Mammary epithelial cell (primary cell): ENCODE measurements at regions not wholly inside any gene's neighbourhood (a gene's known extent, or its start where the extent isn't known, plus 50 kb on each side); places are given as distances from the start of the nearest gene placed in this dataset.

Experiments
- CTCF ChIP-seq, 2 donors: IDR thresholded peaks in 1 of 2; conservative IDR thresholded peaks in 1 of 2; 2 replicates each; pipeline ENCODE4 v1.5.1; 2011 to 2012; ENCODE audit warnings: inconsistent platforms in 2 of 2, low read length in 2 of 2, mild to moderate bottlenecking in 2 of 2, control low read depth in 1 of 2, low read depth in 1 of 2; ENCODE audit not compliant: insufficient read depth in 1 of 2; ENCODE audit errors: extremely low read depth in 1 of 2
- EZH2 ChIP-seq: IDR thresholded peaks from 2 replicates; pipeline ENCODE4 v1.6.1; 2012; ENCODE audit warnings: low read length, inconsistent platforms, borderline replicate concordance

GRCh38 chr14:71319666-71320065, 412.4 kb downstream of the PCNX1 start:
- TF ChIP-seq CTCF (conservative IDR thresholded peaks at IDR 0.05 in 1 of 2, IDR thresholded peaks at IDR 0.05 in 1 of 2; ENCODE audit: extremely low read depth in 1 of 2, insufficient read depth in 1 of 2, low read depth in 1 of 2, low read length in 2 of 2): no peak
- TF ChIP-seq EZH2: no peak
